Thyroid gland (tissue), 4 donors: ENCODE measurements at regions not wholly inside any gene's neighbourhood (a gene's known extent, or its start where the extent isn't known, plus 50 kb on each side); places are given as distances from the start of the nearest gene placed in this dataset.

ENCODE experiments used
- POLR2A ChIP-seq, 2 donors: fragments of 450-650 bp; IDR thresholded peaks; one replicate each; pipeline ENCODE4 v1.6.1; 2017; ENCODE audit warnings: antibody characterized with exemption in 2 of 2, mild to moderate bottlenecking in 2 of 2, moderate library complexity in 1 of 2
- TF ChIP-seq, protein P1 (sequence below), 6 experiments: fragments of 200-600 bp in 3 of 6; fragments of 450-650 bp in 3 of 6; sonication (generic) in 3 of 6; IDR thresholded peaks; one replicate each; pipeline ENCODE4 v1.5.1; 2016 to 2019; ENCODE audit warnings: antibody characterized with exemption in 6 of 6, mild to moderate bottlenecking in 2 of 6, inconsistent platforms in 1 of 6, moderate library complexity in 1 of 6

- TF ChIP-seq POLR2A (IDR thresholded peaks at IDR 0.05) = no peak
- TF ChIP-seq, protein P1, sequence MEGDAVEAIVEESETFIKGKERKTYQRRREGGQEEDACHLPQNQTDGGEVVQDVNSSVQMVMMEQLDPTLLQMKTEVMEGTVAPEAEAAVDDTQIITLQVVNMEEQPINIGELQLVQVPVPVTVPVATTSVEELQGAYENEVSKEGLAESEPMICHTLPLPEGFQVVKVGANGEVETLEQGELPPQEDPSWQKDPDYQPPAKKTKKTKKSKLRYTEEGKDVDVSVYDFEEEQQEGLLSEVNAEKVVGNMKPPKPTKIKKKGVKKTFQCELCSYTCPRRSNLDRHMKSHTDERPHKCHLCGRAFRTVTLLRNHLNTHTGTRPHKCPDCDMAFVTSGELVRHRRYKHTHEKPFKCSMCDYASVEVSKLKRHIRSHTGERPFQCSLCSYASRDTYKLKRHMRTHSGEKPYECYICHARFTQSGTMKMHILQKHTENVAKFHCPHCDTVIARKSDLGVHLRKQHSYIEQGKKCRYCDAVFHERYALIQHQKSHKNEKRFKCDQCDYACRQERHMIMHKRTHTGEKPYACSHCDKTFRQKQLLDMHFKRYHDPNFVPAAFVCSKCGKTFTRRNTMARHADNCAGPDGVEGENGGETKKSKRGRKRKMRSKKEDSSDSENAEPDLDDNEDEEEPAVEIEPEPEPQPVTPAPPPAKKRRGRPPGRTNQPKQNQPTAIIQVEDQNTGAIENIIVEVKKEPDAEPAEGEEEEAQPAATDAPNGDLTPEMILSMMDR (IDR thresholded peaks at IDR 0.05) = no peak
Measured at GRCh38 chr9:89899573-89899972, 294.8 kb downstream of the GADD45G start.
